GM19467 (cell line): ENCODE measurements at regions not wholly inside any gene's neighbourhood (a gene's known extent, or its start where the extent isn't known, plus 50 kb on each side); places are given as distances from the start of the nearest gene placed in this dataset.
"Not testable (repeated sequence)": the region's sequence is repeated elsewhere in the genome, so short reads cannot be mapped to it uniquely, and the experiment has no call there.

Experiments
- ATAC-seq: cut with Tn5 transposase; IDR thresholded peaks from one replicate; pipeline ENCODE4 v1.9.1; 2021; ENCODE audit warnings: mild to moderate bottlenecking, moderate library complexity; ENCODE audit not compliant: unreplicated experiment

GRCh38 chr2:82487354-82487753 is 1971.7 kb downstream of the SUCLG1 start:
- ATAC-seq = no peak

DNA sequence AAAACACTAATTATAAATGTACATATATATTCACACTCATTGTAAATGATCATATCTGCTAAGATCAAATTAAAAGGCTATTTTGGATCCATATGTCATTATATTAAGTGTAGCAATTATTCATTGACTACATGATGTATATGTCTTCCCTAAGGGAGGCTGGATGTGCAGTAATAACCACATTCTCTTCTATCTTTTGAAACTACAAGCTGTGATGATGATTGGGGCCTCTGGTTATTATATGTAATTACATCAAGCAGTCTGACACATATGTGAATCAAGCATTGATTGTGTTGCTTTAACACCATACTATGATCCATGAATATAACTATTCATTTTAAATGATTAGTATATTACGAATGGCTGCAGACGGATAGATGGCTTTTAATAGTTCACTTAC is 1973.4 kb downstream of the SUCLG1 start:
- ATAC-seq = no peak

DNA sequence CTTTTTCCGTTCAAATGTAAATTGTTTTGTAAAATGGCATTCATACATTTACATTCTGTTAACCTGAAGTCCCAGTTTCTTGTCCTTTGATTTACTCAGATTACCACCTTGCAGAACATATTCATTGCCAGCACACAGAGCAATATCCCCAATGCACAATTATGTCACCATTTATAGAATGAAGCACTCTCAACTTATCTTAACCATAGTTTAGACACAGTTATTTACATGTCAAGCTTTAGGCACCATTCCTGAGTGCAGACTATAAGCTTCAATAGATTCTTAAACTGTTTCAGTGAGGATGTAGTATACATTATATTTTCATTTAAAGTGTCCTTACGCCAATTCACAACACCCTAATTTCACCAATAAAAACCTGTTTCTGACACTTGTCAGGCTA is 1977.9 kb downstream of the SUCLG1 start:
- ATAC-seq = no peak

DNA sequence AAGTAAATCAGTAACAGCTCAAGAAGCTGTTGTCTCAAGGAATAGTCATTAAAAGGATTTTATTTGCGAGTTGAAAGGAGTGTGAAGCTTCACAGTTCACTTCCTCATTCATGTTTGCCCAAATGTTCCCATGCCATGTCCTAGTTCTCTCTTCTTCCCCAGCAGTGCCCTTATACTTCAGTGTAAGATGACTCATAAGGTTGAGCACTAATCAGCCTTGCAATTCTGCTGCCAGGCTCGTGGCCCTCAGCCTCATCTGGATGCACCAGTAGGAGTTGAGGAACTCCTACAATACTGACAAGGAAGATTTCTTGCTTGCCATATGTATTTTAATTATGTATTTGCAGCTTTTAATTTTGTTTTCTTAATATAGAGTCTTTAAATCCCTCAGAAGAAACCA is 1980.4 kb downstream of the SUCLG1 start:
- ATAC-seq = no peak

GRCh38 chr2:82476094-82476493 is 1983.0 kb downstream of the SUCLG1 start:
- no peak for ATAC-seq

DNA sequence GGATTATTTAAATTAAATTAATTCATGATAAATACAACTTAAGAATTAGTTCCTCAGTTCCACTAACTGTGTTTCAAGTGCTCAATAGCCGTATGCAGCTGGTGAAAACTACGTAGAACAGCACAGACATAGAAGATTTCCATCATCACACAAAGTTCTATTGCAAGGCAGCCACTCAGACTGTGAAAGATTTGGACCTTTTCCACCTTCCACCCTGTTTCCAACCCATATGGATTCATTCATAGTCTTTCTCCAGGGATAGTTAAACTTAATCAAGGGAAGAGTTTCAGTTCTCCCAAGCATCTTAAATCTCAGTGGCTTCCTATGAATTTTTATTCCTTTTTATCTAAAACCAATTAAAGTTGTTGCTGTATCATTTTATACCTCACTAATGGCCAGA is 2030.8 kb downstream of the SUCLG1 start:
- no peak for ATAC-seq

DNA sequence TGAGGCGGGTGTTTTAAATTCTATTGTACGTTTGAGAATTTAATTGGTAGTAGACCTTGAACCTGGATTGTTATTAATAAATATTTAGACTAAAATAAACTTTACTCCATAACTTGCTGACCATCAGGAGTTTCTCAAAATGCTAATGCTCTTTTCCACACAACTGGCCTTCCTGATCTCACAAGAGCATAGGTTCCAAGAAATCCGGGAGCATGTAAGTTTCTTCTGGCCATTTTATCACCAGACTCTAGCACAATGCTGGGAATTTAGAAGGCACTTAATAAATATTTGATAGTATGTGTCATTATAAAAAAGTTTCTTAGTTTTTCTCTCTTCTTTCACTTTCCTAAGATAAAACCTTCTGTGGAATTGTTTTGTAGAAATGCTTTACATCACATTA is 2047.1 kb downstream of the SUCLG1 start:
- no peak for ATAC-seq

DNA sequence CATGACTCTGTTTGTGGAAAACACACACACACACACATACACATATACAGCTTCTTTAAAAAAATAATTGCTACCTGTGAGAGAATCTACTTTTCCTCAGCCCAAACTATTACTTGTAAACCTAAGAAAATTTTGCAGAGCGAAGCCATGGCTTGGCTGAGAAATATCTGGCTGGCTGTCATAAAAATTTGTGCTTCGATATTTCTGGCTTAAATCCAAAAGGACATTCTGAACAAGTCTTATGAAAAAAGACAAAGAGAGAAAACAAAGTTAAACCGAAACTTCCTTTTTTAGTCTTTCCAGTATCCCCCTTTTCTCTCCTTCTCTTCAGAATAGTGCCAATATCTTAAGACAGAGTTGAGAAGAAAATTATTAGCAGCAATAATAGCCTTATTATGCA is 2048.0 kb downstream of the SUCLG1 start:
- ATAC-seq = no peak

GRCh38 chr2:82395531-82395930 is 2063.5 kb downstream of the SUCLG1 start:
- ATAC-seq = no peak

DNA sequence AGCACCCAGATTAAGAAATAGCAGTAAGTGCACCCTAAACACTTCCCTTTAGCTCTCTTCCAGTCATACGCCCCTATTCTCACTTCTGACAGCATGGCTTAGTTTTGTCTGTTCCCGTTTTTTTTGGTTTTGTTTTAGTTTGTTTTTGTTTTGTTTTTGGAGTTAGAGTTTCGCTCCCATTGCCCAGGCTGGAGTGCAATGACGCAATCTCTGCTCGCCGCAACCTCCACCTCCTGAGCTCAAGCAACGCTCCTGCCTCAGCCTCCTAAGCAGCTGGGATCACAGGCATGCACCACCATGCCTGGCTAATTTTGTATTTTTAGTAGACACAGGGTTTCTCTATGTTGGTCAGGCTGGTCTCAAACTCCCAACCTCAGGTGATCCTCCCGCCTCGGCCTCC is 2067.7 kb downstream of the SUCLG1 start:
- ATAC-seq = no peak

- no peak for ATAC-seq
Observed at GRCh38 chr2:82355622-82356021, 2051.1 kb upstream of the LRRTM1 start.

- ATAC-seq = no peak
Observed at GRCh38 chr2:82345910-82346309, 2041.4 kb upstream of the LRRTM1 start.

DNA sequence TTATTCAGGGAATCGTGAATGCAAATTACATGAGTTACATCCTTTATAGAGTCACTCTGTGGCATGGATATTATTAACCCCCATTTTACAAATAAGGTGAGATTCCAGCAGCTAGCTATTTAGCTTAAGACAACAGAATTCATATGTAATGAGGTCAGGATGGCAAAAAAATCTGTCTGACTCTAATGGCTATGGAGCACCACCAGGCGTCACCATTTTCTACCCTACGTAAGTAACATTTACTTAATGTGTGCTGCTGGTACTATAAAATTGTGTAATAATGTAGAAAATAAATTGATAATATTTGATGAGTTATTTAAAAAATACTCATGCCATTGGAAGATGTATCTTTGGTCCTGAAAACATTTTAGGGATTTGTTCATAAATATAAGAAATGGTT is 2040.1 kb upstream of the LRRTM1 start:
- ATAC-seq = no peak

DNA sequence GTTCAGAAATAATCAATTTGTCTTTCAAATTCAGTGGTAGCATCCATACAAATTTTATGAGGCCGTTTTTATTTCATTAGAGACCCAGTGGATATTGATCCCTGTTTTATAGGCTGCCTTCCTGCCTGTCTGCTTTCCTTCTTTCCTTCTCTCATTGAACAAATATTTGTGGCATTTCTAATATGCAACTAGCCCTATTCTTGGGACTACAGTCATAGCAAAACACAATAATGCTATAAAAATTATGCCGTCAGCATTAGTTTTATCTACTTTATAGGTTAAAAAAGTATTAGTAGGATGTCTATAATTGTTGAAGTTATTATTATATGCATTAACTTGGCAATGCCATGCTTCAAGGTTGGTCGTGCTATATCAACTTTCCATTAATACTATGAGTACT is 2037.8 kb upstream of the LRRTM1 start:
- ATAC-seq = no peak

DNA sequence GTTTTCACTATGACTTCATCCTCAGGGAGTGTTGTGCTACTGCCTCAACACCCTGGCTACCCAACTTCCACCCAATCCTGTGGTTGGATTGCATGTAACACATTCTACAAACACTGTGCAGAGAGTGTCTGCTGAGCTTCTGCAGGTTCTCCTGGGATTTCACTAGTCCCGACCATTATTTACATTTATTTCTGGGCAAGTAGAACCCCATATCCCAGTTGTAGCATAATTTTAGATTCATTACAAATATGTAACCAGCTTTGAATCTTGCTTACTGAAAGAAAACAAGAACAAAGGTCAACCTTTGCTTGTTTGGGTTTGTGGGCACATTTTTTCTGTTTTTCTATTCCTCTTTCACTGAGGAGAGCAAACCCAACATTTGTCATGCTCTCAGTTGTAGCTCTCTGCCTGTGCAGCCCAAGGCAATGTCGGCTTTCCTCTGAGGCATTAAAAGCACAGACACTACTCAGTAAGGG is 2036.1 kb upstream of the LRRTM1 start:
- no peak for ATAC-seq

DNA sequence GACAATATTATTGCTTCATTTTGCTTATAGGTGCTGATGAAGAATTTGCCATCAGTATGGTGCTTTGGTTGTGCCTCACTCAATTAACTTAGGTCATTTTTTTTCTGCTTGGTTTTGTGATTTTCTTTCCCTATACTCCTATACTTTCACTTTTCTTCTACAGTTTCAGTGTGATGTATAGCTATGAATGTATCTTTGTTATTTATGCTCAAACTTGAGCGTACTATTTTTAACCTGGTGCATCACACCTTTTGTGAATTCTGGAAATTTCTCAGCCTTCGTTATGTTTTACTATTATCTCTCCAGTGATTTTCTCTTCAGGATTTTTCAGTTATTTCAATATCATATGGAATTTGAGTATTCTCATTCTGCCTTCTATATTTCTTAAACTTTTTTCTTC is 2035.3 kb upstream of the LRRTM1 start:
- no peak for ATAC-seq

DNA sequence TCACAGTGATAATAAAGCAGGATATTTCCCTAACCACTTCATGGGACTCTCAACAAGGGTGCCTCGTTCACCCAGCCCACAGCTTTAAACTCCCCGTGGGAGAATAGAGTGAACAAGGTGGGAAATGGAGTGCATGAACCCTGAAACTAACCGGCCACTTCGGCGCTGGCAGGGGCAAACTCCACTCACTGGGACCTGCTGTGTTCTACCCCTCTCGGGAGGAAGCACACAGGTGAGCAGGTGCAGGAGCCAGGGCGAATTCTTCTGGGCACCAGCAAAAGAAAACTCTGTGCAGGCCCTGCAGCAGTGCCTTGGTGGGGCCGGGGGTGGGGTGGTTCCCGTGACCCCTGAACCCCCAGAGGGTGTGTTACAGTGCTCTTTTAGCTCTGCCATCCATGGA is 2029.1 kb upstream of the LRRTM1 start:
- no peak for ATAC-seq

- no peak for ATAC-seq
Observed at GRCh38 chr2:82330155-82330554, 2025.6 kb upstream of the LRRTM1 start.

GRCh38 chr2:82326180-82326767 is 2021.7 kb upstream of the LRRTM1 start:
- not testable (repeated sequence) for ATAC-seq

- no peak for ATAC-seq
Observed at GRCh38 chr2:82320296-82320695, 2015.7 kb upstream of the LRRTM1 start.

DNA sequence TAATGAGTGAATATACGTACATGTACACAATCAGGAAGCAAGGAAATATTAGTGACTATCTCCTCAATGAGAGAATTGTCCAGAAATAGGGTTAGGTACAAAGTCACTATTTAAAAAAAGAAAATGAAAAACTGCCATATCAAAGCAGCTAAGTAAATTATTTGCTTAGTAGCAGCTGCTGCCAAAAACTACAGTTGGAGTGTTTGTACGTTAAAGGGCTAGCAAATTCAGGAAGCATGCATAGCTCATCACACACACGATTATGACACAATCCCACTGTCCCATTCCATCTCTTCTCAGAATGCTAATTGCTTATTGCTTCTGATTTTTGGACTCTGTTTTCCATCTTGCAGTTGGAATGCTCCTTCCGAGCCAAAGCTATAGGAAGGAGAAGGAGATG is 2012.5 kb upstream of the LRRTM1 start:
- no peak for ATAC-seq

- no peak for ATAC-seq
Observed at GRCh38 chr2:82316586-82316985, 2012.0 kb upstream of the LRRTM1 start.

- no peak for ATAC-seq
Observed at GRCh38 chr2:82314836-82315472, 2010.4 kb upstream of the LRRTM1 start.
